ENCODE measurements at regions not wholly inside any gene's neighbourhood (a gene's known extent, or its start where the extent isn't known, plus 50 kb on each side); places are given as distances from the start of the nearest gene placed in this dataset.

- Histone ChIP-seq H3K27ac (peak overlapping the region in 2 of 4 donors; percentile 47 to 85), H3K9me3 (no peaks in the 10 kb centered on the region), H3K36me3 (no peaks in the 10 kb centered on the region), H3K4me1 (peaks cover 0 to 58% (median 13%) of the 10 kb centered on the region in 4 donors), H3K27me3 (no peaks in the 10 kb centered on the region), H3K4me3 (no peak overlapping the region)
- no peak for DNase-seq (ENCODE audit: low spot score in 2 of 2)
- TF ChIP-seq EP300 (IDR thresholded peaks at IDR 0.05) = no peak
- TF ChIP-seq POLR2A (IDR thresholded peaks at IDR 0.05) = no peak
- TF ChIP-seq, protein P1, sequence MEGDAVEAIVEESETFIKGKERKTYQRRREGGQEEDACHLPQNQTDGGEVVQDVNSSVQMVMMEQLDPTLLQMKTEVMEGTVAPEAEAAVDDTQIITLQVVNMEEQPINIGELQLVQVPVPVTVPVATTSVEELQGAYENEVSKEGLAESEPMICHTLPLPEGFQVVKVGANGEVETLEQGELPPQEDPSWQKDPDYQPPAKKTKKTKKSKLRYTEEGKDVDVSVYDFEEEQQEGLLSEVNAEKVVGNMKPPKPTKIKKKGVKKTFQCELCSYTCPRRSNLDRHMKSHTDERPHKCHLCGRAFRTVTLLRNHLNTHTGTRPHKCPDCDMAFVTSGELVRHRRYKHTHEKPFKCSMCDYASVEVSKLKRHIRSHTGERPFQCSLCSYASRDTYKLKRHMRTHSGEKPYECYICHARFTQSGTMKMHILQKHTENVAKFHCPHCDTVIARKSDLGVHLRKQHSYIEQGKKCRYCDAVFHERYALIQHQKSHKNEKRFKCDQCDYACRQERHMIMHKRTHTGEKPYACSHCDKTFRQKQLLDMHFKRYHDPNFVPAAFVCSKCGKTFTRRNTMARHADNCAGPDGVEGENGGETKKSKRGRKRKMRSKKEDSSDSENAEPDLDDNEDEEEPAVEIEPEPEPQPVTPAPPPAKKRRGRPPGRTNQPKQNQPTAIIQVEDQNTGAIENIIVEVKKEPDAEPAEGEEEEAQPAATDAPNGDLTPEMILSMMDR (IDR thresholded peaks at IDR 0.05) = no peak
- WGBS, 2 donors = 98 to 100% methylated on average over 2 of the region's 2 CpGs
Measured at GRCh38 chr17:55585629-55586028, 74.4 kb upstream of the SMIM36 start.

- no peak overlapping the region for H3K4me3 ChIP-seq
- 98 to 100% methylated on average over 1 of the region's 1 CpG for WGBS, 2 donors
- TF ChIP-seq, protein P1 (IDR thresholded peaks at IDR 0.05) = no peak
- TF ChIP-seq EP300 (IDR thresholded peaks at IDR 0.05) (no peak), POLR2A (IDR thresholded peaks at IDR 0.05) (no peak)
- H3K27me3 ChIP-seq = no peaks in the 10 kb centered on the region
- no peaks in the 10 kb centered on the region for H3K9me3 ChIP-seq
- peaks cover 0 to 56% (median 13%) of the 10 kb centered on the region in 4 donors for H3K4me1 ChIP-seq
- peak overlapping the region in 2 of 4 donors; percentile 25 to 45 for H3K27ac ChIP-seq
- DNase-seq (ENCODE audit: low spot score in 2 of 2) = no peak
- no peaks in the 10 kb centered on the region for H3K36me3 ChIP-seq
Measured at GRCh38 chr17:55584861-55585260, 73.6 kb upstream of the SMIM36 start.

- Histone ChIP-seq H3K27me3 (no peaks in the 10 kb centered on the region), H3K9me3 (no peaks in the 10 kb centered on the region)
- TF ChIP-seq EP300 (IDR thresholded peaks at IDR 0.05) (peak in 1 of 2 donors; percentile 59), POLR2A (IDR thresholded peaks at IDR 0.05) (no peak)
- TF ChIP-seq, protein P1 (IDR thresholded peaks at IDR 0.05) = no peak
Measured at GRCh38 chr17:55584055-55584685, 72.9 kb upstream of the SMIM36 start.

GRCh38 chr17:55582897-55583296 lies 71.6 kb upstream of the SMIM36 start:
- WGBS, 2 donors = 87 to 89% methylated on average over 4 of the region's 4 CpGs
- H3K4me3 ChIP-seq = no peak overlapping the region

More at GRCh38 chr17:55584055-55584685, 72.9 kb upstream of the SMIM36 start:
- H3K36me3 ChIP-seq = no peaks in the 10 kb centered on the region
- no peak for DNase-seq (ENCODE audit: low spot score in 2 of 2)
- WGBS, 2 donors = 41 to 49% methylated on average over 2 of the region's 2 CpGs
- no peak overlapping the region for H3K4me3 ChIP-seq
- peaks cover 0 to 50% (median 10%) of the 10 kb centered on the region in 4 donors for H3K4me1 ChIP-seq
- peak overlapping the region in 2 of 4 donors; percentile 25 to 45 for H3K27ac ChIP-seq

DNA sequence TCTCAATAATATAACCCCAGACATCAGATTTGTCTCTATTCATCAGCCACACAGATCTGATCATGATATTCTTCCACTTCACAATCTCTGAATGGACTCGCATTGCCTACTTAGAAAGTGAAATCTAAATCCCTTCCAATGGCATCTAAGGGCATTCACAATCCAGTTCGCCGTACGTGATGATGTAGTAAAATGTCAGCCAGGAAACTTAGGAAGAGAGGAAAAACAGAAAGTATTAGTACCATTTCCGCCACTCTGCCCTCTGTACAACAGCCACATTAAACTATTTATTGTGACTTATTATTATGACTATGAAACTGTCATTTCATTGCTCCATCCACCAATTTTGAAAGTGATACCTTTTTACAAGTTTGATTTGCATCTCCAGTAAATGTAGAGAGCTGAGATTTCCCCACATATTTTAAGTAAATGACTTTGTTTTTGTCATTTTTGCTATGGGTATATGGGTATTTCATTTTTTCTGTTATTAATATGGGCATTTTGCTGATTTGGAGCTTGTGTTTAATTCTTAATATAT lies 69.4 kb upstream of the SMIM36 start:
- DNase-seq (ENCODE audit: low spot score in 2 of 2) = no peak
- H3K27ac ChIP-seq = no peak overlapping the region
- 90 to 92% methylated on average over 5 of the region's 5 CpGs for WGBS, 2 donors

More at GRCh38 chr17:55582897-55583296, 71.6 kb upstream of the SMIM36 start:
- H3K27me3 ChIP-seq = no peaks in the 10 kb centered on the region
- H3K36me3 ChIP-seq = no peaks in the 10 kb centered on the region
- H3K4me1 ChIP-seq = peaks cover 0 to 39% (median 3%) of the 10 kb centered on the region in 4 donors
- no peak for TF ChIP-seq POLR2A (IDR thresholded peaks at IDR 0.05)
- no peak for TF ChIP-seq EP300 (IDR thresholded peaks at IDR 0.05)
- TF ChIP-seq, protein P1 (IDR thresholded peaks at IDR 0.05) = no peak
- DNase-seq (ENCODE audit: low spot score in 2 of 2) = no peak
- no peaks in the 10 kb centered on the region for H3K9me3 ChIP-seq
- no peak overlapping the region for H3K27ac ChIP-seq

More for the DNA sequence above, 69.4 kb upstream of the SMIM36 start:
- H3K4me1 ChIP-seq = peaks cover 0 to 36% (median 12%) of the 10 kb centered on the region in 4 donors
- no peak overlapping the region for H3K4me3 ChIP-seq
- TF ChIP-seq POLR2A (IDR thresholded peaks at IDR 0.05) (no peak), EP300 (IDR thresholded peaks at IDR 0.05) (no peak)
- TF ChIP-seq, protein P1 (IDR thresholded peaks at IDR 0.05) = no peak
- no peaks in the 10 kb centered on the region for H3K27me3 ChIP-seq
- no peaks in the 10 kb centered on the region for H3K9me3 ChIP-seq
- no peaks in the 10 kb centered on the region for H3K36me3 ChIP-seq
